ENCODE measurements at regions not wholly inside any gene's neighbourhood (a gene's known extent, or its start where the extent isn't known, plus 50 kb on each side); places are given as distances from the start of the nearest gene placed in this dataset.
"Not testable (repeated sequence)": the region's sequence is repeated elsewhere in the genome, so short reads cannot be mapped to it uniquely, and the experiment has no call there.

DNA sequence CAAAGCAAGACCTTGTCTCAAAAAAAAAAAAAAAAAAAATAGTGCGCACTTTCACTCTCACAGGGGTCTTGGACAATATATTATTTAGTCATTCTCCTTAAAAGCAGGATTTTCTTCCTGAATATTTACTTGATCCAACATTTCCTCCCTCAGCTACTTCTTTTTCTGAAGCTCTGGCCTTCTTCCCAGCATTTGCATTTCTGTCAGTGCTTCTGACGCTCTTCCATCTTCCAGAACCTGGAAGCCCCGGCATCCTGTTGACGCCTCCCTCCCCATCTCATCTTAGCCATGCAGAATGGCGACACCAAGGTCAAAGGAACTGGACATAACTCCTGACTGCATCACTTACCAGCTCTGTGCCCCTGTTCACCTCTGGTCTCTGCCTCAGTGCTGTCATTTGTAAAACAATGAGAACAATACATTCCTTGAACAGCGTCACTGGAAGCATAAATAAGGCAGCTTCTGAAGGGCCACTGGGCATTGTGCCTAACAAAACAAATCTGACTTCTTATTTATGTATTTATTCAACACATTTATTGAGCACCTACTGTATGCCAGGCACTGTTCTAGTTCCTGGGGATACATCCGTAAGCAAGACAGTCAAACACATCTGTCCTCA, 90.9 kb upstream of the MDM1 start:
- no peak for DNase-seq (ENCODE audit: low read depth)

DNA sequence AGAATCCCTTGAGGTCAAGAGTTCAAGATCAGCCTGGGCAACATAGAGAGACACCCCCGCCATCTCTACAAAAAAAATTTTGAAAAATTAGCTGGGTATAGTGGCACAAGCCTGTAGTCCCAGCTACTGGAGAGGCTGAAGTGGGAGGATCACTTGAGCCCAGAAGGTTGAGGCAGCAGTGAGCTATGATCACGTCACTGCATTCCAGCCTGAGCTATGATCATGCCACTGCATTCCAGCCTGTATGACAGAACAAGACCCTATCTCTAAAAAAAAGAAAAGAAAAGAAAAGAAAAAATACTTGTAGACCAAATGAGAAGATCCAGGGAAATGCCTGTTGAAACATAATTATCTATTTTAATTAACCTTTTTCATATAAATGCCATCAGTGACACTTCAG, 93.8 kb upstream of the MDM1 start:
- DNase-seq (ENCODE audit: low read depth): no peak

- DNase-seq (ENCODE audit: low read depth): no peak
Observed at GRCh38 chr12:68428211-68428610, 96.0 kb upstream of the MDM1 start.

DNA sequence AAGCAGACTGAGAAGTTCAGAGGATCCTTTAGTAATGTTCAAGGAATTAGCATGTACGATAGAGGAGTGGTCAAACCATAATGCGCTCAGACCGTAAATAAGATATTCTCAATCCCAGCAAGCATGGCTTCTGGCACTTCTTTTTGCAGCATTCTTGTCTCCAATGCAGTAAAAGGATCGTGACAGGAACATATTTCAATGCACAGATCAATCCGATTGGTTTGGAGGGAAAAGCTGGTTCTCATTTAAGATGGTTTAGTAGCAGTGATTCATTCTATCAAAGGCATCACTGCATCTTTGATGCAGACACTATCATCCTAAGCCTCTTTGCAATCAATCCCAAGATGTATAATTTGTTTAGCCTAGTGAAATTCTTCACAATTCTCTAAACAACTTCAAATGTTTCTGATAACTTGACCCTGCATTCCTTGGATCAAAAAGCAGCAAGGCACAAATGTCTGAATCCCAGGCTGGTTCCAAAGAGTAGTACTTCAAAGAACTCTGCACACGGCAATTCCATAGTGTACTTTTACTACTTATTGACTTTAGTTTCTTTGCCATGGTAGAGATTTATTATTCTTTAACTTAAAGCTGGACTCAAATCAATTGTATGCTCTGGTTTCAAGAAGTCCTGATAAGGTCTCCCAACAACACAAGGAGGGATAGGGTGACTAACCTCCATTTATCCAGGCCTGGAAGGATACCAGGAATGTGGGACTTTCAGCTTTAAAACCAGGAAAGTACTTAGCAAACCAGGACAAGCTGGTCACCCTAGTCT, 96.8 kb upstream of the MDM1 start:
- DNase-seq (ENCODE audit: low read depth): no peak

DNA sequence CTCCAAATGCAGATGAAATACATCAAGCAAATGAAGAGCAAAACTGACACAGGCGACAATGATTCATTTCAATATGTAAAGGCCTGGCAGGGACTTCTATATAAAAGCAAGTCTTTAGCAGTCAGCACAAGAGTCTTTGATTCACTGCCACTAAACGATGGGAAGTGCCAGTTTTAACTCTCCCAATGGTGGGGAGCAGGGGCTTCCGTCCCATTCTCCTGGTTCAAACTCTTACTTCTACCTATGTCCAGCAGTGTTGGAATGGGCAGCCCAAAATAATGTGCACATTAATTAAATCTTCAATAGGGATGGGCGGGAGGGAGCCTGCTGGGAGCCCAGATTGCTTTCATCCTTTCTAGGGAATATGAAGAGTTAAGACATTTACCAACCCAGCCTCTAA, 97.5 kb upstream of the MDM1 start:
- DNase-seq (ENCODE audit: low read depth): no peak

DNA sequence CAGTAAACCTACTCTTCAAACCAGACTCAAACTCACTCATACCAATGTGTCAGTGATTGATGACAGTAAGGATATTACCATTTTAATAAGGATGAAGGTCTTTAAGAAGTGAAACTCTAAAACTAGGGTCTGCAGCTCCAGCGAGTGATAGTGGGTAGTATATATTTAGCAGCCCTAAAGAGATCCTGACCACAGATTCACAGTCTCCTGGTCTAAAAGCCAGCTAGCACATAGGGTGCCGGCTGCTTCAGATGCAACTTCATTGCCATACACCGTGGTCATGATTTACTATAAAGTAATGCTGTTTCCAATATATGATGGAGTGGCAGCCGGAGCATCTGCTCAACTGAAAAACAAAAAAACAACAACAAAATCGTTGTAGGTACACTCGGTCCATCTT, 99.6 kb upstream of the MDM1 start:
- no peak for DNase-seq (ENCODE audit: low read depth)

DNA sequence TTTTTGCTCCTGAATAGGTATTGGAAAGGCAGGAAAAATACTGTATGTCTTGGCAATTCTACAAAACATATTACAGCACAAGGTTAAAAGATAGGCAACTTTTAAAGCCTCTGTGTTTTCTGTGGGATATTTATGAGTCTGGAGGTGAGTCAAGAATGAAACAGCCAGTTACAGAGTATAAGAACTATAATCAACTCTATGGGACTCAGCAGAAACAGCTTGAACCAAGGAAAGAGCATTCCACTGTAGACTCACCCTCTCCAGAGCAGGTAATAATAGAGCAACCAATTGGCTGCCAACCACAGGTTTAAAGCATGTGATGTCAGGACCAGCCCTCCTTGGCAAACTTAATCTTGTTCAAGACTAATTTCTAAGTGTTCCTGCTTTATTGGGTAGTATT, 100.5 kb upstream of the MDM1 start:
- no peak for DNase-seq (ENCODE audit: low read depth)

- no peak for DNase-seq (ENCODE audit: low read depth)
Observed at GRCh38 chr12:68434391-68435298, 102.5 kb upstream of the MDM1 start.

DNA sequence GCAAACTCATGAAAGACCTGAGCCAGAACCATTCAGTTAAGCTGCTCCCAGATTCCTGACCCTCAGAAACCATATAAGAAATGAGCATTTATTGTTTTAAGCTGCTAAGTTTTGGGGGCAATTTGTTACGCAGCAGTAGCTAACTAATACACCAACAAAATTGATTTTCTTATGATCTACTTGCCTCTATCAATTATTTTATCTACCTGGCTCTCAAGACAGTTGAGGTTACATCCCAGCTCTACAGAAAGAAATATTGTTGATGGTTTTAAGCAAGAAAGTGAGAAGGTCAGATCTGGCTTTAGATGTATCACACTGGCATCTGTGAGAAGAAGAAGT, 103.1 kb upstream of the MDM1 start:
- DNase-seq (ENCODE audit: low read depth): no peak

DNA sequence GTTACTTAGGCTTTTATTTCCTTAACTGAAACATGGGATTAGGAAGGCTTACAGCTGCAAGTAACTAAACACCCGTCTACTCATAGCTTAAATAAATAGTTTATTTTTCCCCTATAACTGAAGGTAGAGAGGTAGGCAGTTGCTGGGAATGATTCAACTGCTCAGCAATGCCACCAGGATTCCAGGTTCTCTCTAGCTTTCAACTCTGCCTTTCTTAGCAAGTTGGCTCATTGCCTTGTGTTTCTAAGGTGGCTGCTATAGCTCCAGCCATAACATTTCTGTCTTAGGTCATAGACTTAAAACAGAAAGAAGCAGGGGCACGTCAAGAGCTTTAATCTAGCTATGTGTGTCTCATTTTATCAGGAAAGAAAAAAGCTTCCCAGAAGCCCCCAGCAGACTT, 103.7 kb upstream of the MDM1 start:
- DNase-seq (ENCODE audit: low read depth): no peak

DNA sequence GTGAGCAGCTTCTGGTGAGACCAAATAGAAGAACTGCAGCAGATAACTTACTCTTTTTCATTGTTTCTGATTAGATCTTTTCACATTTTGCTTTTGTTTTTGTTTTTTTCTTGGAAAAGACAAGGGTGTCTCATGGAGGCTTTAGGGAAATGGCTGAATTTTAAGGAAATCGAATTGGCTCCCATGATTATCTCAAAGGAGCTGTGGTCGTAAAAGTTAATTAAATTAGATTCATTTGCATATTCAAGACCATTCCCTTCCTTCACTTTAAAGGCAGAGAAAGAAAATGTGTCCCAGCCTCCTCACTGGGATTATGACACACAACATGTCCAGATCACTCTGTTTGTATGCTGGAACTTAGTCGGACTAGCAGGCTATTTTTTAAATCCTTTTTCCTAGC, 106.4 kb upstream of the MDM1 start:
- no peak for DNase-seq (ENCODE audit: low read depth)

GRCh38 chr12:68439368-68440045, 107.3 kb upstream of the MDM1 start:
- DNase-seq (ENCODE audit: low read depth): no peak

GRCh38 chr12:68440068-68440581, 108.0 kb upstream of the MDM1 start:
- no peak for DNase-seq (ENCODE audit: low read depth)

DNA sequence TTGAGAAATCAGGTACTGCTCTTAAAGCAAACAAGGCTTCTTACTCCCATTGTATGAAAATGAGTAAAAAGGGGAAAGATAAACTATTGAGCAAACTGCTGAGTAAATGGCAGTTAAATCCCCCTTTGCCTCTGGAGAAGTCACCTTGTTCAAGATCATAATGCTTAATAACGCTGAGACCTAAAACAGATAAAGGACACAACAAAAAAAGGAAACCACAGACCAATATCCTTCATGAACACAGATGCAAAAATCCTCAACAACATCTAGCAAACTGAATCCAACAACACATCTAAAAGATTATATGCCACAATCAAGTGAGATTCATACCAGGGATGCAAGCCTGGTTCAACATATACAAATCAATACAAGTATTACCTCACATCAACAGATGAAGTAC, 109.0 kb upstream of the MDM1 start:
- DNase-seq (ENCODE audit: low read depth): no peak

DNA sequence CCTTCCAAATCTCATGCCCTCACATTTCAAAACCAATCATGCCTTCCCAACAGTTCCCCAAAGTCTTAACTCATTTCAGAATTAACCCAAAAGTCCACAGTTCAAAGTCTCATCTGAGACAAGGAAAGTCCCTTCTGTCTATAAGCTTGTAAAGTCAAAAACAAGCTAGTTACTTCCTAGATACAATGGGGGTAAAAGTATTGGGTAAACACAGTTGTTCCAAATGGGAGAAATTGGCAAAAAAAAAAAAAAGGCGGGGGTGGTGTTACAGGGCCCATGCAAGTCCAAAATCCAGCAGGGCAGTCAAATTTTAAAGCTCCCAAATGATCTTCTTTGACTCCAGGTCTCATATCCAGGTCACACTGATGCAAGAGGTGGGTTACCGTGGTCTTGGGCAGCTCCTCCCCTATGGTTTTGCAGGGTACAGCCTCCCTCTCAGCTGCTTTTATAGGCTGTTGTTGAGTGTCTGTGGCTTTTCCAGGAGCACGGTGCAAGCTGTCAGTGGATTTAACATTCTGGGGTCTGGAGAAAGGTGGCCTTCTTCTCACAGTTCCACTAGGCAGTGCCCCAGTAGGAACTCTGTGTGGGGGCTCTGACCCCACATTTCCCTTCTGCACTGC, 110.3 kb upstream of the MDM1 start:
- DNase-seq (ENCODE audit: low read depth): not testable (repeated sequence)

DNA sequence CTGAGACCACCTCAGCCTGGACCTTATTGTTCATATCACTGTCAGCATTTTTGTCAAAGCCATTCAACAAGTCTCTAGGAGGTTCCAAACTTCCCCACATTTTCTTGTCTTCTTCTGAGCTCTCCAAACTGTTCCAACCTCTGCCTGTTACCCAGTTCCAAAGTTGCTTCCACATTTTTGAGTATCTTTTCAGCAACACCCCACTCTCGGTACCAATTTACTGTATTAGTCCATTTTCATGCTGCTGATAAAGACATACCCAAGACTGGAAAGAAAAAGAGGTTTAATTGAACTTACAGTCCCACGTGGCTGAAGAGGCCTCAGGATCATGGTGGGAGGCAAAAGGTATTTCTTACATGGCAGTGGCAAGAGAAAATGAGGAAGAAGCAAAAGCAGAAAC, 111.5 kb upstream of the MDM1 start:
- DNase-seq (ENCODE audit: low read depth): not testable (repeated sequence)

DNA sequence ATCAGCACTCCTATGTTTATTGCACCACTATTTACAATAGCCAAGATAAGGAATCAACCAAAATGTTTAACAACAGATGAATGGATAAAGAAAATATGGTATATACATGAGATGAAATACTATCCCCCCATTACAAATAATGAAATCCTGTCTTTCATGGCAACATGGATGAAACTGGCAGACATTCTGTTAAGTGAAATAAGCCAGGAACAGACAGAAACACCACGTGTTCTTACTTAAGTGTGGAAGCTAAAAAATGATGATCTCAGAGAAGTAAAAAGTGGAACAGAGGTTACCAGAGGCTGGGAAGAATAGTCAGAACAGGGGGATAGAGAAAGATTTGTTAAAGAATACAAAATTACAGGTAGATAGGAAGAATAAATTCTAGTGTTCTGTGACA, 113.7 kb upstream of the MDM1 start:
- DNase-seq (ENCODE audit: low read depth): no peak

DNA sequence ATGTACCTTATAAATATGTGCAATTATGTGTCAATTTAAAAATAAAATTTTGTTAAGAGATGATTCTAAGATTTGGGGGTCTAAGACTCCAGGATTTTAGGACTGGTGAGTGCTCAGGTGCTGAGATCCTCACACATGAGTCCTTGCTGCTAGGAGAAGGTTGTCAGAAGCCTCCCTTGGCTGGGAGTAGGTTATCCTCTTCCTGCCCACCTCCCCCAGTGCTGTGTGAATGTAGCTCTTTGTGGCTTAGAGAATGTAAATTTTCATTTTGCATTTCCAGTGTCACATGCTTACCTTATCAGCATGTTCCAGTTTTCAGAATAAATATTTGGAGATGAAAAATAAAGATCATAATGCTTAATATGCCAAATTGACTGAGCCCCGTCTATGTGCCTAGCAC, 114.2 kb upstream of the MDM1 start:
- DNase-seq (ENCODE audit: low read depth): no peak

- DNase-seq (ENCODE audit: low read depth): no peak
Observed at GRCh38 chr12:68446901-68447796, 115.0 kb upstream of the MDM1 start.

DNA sequence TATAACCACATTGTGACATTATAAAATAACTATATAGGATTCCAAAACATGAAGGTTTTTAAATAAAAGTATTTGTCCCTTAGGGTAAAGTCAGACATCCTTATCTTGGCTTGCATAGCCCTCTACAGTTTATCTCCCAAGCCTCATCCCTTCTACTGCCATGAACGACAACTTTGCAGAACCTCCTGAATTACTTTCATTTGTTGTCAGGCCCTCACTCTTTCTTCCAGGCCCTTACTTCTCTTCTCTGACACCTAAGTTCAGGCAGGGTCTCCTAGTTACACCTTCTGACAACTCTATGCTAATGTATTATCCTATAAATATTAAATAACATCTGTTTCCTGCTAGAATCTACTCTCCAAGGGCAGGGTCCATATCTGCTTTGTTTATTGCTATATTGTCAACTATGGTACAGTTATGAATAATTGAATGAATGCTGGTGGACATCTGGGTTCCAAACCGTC, 115.7 kb upstream of the MDM1 start:
- no peak for DNase-seq (ENCODE audit: low read depth)

Data from forelimb muscle (tissue), 1 donor.